ENCODE measurements at regions not wholly inside any gene's neighbourhood (a gene's known extent, or its start where the extent isn't known, plus 50 kb on each side); places are given as distances from the start of the nearest gene placed in this dataset.

GRCh38 chr9:102855641-102856040 is 139.5 kb upstream of the CYLC2 start:
- TF ChIP-seq CTCF (IDR thresholded peaks at IDR 0.05; ENCODE audit: poor library complexity, severe bottlenecking) (no peak), REST (IDR thresholded peaks at IDR 0.05; ENCODE audit: borderline replicate concordance) (no peak), RAD21 (conservative IDR thresholded peaks at IDR 0.05) (no peak), POLR2AphosphoS5 (IDR thresholded peaks at IDR 0.05) (no peak), EP300 (conservative IDR thresholded peaks at IDR 0.05; ENCODE audit: poor library complexity, severe bottlenecking) (no peak), SMC3 (conservative IDR thresholded peaks at IDR 0.05; ENCODE audit: poor library complexity) (no peak), MXI1 (conservative IDR thresholded peaks at IDR 0.05; ENCODE audit: poor library complexity, severe bottlenecking) (no peak), EZH2 (IDR thresholded peaks at IDR 0.05; ENCODE audit: borderline replicate concordance, insufficient read depth, low read length, poor library complexity, severe bottlenecking) (no peak), TAF1 (IDR thresholded peaks at IDR 0.05; ENCODE audit: low read depth) (no peak)

All from neural cell (in vitro differentiated cells).